Kidney (tissue), 13 donors: ENCODE measurements at regions not wholly inside any gene's neighbourhood (a gene's known extent, or its start where the extent isn't known, plus 50 kb on each side); places are given as distances from the start of the nearest gene placed in this dataset.

ENCODE experiments used
- DNase-seq, 5 donors: peaks; one replicate each; pipeline ENCODE4 v3.0.0-alpha.2; 2013 to 2020
- FAIRE-seq: peaks from 2 replicates; lab custom pipeline; 2012; peaks lifted over from hg19 to GRCh38; lab: Jason Lieb, UNC
- H3K27ac ChIP-seq, 2 donors: one replicate each; pipeline ENCODE4 v1.7.0; 2013; ENCODE audit warnings: low read depth in 2 of 2, low read length in 2 of 2, inconsistent platforms in 1 of 2
- H3K27me3 ChIP-seq: one replicate; pipeline ENCODE4 v1.7.1; 2013; ENCODE audit warnings: low read length, inconsistent platforms; ENCODE audit not compliant: control insufficient read depth, insufficient read depth
- H3K36me3 ChIP-seq, 3 donors: one replicate each; pipeline versions ENCODE4 v1.7.0 to v1.7.1; 2013; ENCODE audit warnings: low read length in 3 of 3, control low read depth in 1 of 3, inconsistent platforms in 1 of 3; ENCODE audit not compliant: insufficient read depth in 3 of 3, control insufficient read depth in 2 of 3
- H3K4me1 ChIP-seq, 3 donors: one replicate each; pipeline versions ENCODE4 v1.7.0 to v1.7.1; 2013; ENCODE audit warnings: low read length in 3 of 3, inconsistent platforms in 1 of 3, low read depth in 1 of 3; ENCODE audit not compliant: control insufficient read depth in 2 of 3, insufficient read depth in 2 of 3
- H3K4me3 ChIP-seq, 3 donors: one replicate each; pipeline versions ENCODE4 v1.7.0 to v1.8.1; 2013; ENCODE audit warnings: low read length in 3 of 3, control low read depth in 1 of 3, inconsistent platforms in 1 of 3
- H3K9ac ChIP-seq, 3 donors: one replicate each; pipeline versions ENCODE4 v1.7.0 to v1.7.1; 2013; ENCODE audit warnings: low read length in 3 of 3, control low read depth in 1 of 3, inconsistent platforms in 1 of 3
- H3K9me3 ChIP-seq, 3 donors: one replicate each; pipeline versions ENCODE4 v1.7.0 to v1.7.1; 2013; ENCODE audit warnings: low read length in 3 of 3, control low read depth in 1 of 3, inconsistent platforms in 1 of 3; ENCODE audit not compliant: control insufficient read depth in 2 of 3, insufficient read depth in 1 of 3
- CTCF ChIP-seq: IDR thresholded peaks from 3 replicates; pipeline ENCODE4 v1.5.1; 2012; ENCODE audit warnings: mild to moderate bottlenecking, moderate library complexity, borderline replicate concordance; ENCODE audit not compliant: insufficient read depth; ENCODE audit errors: extremely low read depth
- intact Hi-C: fragments of 100-400 bp; cut with DNase I; formaldehyde crosslinking; loops from one replicate; pipeline ENCODE4 v1.11.1; 2022
- donor health status: control.
- donor health status: control.
- donor health status: control.
- donor health status: control.
- donor health status: control.
- donor health status: DM: yes; HTN: yes; CAD: no.
- donor health status: Normal renal cell carcinoma (clear cell type).

DNA sequence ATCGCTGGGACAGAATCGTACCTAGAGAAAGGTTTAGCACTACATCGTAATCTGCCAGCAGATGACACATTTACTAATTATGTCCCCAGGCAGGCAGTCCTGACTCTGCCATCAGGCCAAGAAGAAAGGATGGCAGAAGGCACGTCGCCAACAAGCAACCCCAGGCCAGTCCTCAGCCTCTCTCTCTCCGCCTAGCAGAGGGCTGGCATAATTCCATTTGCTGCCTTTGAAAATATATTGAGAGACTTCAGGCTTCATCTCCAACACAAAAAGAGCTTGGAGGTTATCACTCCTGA is 1517.0 kb downstream of the TBC1D22A start:
- H3K27ac ChIP-seq = no peak overlapping the region
- H3K36me3 ChIP-seq = no peaks in the 10 kb centered on the region
- H3K4me3 ChIP-seq = no peak overlapping the region
- no peak for DNase-seq
- H3K27me3 ChIP-seq = no peaks in the 10 kb centered on the region
- TF ChIP-seq CTCF = no peak
- intact Hi-C loops = no loop called here
- H3K9me3 ChIP-seq = peaks cover 0 to 3% (median 0%) of the 10 kb centered on the region in 3 donors
- no peaks in the 10 kb centered on the region for H3K4me1 ChIP-seq
- FAIRE-seq = no peak
- no peak overlapping the region for H3K9ac ChIP-seq

DNA sequence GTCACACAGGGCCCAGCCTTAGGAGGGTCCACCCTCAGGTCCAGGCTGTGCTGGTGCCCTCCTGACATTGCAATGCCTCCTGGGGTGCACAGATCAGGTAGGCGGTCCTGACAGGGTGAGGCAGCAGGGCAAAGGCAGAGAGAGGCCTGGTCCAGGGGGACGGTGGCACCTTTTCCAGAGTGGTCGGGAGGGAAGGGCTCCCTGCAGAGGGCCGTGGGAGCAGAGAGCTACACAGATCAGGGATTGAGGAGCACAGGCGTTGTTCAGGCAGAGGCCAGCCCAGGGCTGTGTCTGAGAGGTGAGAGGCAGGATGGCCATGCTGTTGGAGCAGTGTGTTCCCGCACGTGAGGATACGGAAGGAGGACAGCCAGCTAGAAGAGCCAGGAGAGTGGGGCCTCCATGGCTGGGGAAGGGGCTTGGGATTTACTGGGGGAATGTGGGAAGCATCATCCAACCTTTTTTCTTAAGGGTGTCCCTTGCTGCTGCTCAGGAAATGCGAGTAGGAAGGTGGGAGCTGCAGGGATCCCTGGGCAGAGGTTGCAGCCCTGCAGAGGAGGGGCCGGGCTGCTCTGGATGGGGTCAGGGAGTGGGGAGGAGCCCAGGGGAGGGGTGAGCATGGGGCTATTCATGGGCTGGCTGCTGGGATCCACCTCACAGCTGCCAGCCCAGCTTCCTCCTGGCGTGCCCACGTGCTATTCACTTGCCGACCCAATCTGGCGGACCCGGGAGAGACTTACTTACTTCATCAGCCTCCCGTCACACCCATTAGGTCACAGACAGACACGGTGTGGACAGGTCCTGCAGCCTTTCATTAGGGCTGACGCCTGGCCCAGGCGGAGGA is 1516.4 kb downstream of the TBC1D22A start:
- H3K27me3 ChIP-seq = no peaks in the 10 kb centered on the region
- H3K36me3 ChIP-seq = no peaks in the 10 kb centered on the region
- peak in 2 of 5 donors; percentile 10 to 66 for DNase-seq
- H3K27ac ChIP-seq = no peak overlapping the region
- H3K9ac ChIP-seq = no peak overlapping the region
- no peak for FAIRE-seq
- no peak overlapping the region for H3K4me3 ChIP-seq
- intact Hi-C loops = no loop called here
- no peak for TF ChIP-seq CTCF
- no peaks in the 10 kb centered on the region for H3K4me1 ChIP-seq
- H3K9me3 ChIP-seq = no peaks in the 10 kb centered on the region

DNA sequence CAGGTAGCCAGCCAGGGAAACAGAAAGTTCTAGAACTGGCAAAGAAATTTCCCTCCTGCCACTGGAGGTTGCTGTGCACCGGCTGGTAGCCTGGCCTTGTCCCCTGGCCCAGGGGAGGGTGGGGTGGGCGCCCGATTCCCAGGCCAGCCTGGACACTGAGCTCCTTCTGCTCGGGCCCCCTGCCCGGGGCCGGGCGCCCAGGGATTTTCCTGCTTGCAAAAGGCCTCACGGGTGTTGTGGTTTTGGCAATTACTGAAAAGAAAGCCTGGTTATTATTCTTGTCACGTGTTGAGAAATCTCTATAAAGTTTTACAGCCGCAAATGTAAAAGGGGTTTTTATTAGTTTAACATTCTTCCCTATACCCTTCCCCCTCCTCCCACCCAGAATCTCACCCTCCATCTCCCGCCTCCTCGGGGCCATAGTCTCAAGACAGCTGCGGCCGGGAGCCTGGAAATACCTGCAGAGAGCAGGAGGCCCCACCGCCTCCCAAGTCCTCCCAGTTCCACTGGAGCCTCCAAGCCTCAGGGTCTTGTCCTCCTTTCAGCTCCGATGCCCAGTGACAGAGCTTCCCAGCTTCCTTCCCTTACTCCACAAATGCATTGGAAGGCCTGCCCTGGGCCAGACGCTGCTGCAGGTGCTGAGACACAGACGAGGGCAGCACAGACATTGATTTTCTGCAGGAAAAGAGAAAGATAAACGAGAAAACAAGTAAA is 1515.6 kb downstream of the TBC1D22A start:
- TF ChIP-seq CTCF = no peak
- H3K36me3 ChIP-seq = no peaks in the 10 kb centered on the region
- FAIRE-seq (no peak), DNase-seq (peak in 4 of 5 donors; percentile 42 to 66 (median 58))
- H3K9ac ChIP-seq = no peak overlapping the region
- intact Hi-C loops = no loop called here
- no peak overlapping the region for H3K4me3 ChIP-seq
- no peaks in the 10 kb centered on the region for H3K27me3 ChIP-seq
- H3K9me3 ChIP-seq = no peaks in the 10 kb centered on the region
- no peak overlapping the region for H3K27ac ChIP-seq
- H3K4me1 ChIP-seq = no peaks in the 10 kb centered on the region
